ENCODE measurements at regions not wholly inside any gene's neighbourhood (a gene's known extent, or its start where the extent isn't known, plus 50 kb on each side); places are given as distances from the start of the nearest gene placed in this dataset.

GRCh38 chr11:81000735-81001134 is 1559.9 kb upstream of the TENM4 start:
- TF ChIP-seq CTCF (IDR thresholded peaks at IDR 0.05) (no peak), POLR2A (IDR thresholded peaks at IDR 0.05) (no peak)
